ENCODE measurements at regions not wholly inside any gene's neighbourhood (a gene's known extent, or its start where the extent isn't known, plus 50 kb on each side); places are given as distances from the start of the nearest gene placed in this dataset.

- Histone ChIP-seq H3K9me1 (replicated peaks; ENCODE audit: control insufficient read depth, extremely low read depth, insufficient read depth, low read length) (no peaks in the 10 kb centered on the region), H3K79me2 (ENCODE audit: control insufficient read depth, insufficient read depth, low read length) (no peaks in the 10 kb centered on the region), H3K27me3 (ENCODE audit: control insufficient read depth in 2 of 2, insufficient read depth in 2 of 2, low read length in 2 of 2) (no peaks in the 10 kb centered on the region), H3K4me1 (ENCODE audit: control insufficient read depth, extremely low read depth, insufficient read depth, low read length) (peaks cover 23% of the 10 kb centered on the region), H3K27ac (ENCODE audit: insufficient read depth, low read depth, low read length) (no peak overlapping the region), H3K9ac (replicated peaks; ENCODE audit: extremely low read depth, insufficient read depth, low read length) (no peak overlapping the region), H3K4me2 (ENCODE audit: insufficient read depth, low read length) (no peak overlapping the region), H3K9me3 (replicated peaks; ENCODE audit: control insufficient read depth, insufficient read depth, low read length) (no peaks in the 10 kb centered on the region), H2AFZ (ENCODE audit: low read depth, low read length) (no peak overlapping the region), H3K4me3 (replicated peaks in 1 of 3; ENCODE audit: insufficient read depth in 1 of 3, low read depth in 1 of 3, low read length in 3 of 3) (no peak overlapping the region), H4K20me1 (replicated peaks; ENCODE audit: control insufficient read depth, extremely low read depth, insufficient read depth, low read length) (no peaks in the 10 kb centered on the region), H3K36me3 (ENCODE audit: control insufficient read depth in 2 of 2, extremely low read depth in 1 of 2, insufficient read depth in 2 of 2, low read length in 2 of 2) (no peaks in the 10 kb centered on the region)
- POLR2A ChIA-PET = no interaction called here
- DNase-seq (ENCODE audit: low read depth, low spot score) (no peak), FAIRE-seq (no peak)
- dilution Hi-C loops (cut with MboI; ENCODE audit: extremely low pct_ligation_motif_present, low sequenced_read_pairs) = no loop called here
- CTCF ChIA-PET = interaction anchor here (0.9 to 1.3 kb wide), 3 partner anchors 8 to 12 kb away, joined by 3 read pairs; no protein-coding TSS in a partner anchor
- no TSS peak for BruUV-seq (replicated peaks)
- TF ChIP-seq, protein P1, sequence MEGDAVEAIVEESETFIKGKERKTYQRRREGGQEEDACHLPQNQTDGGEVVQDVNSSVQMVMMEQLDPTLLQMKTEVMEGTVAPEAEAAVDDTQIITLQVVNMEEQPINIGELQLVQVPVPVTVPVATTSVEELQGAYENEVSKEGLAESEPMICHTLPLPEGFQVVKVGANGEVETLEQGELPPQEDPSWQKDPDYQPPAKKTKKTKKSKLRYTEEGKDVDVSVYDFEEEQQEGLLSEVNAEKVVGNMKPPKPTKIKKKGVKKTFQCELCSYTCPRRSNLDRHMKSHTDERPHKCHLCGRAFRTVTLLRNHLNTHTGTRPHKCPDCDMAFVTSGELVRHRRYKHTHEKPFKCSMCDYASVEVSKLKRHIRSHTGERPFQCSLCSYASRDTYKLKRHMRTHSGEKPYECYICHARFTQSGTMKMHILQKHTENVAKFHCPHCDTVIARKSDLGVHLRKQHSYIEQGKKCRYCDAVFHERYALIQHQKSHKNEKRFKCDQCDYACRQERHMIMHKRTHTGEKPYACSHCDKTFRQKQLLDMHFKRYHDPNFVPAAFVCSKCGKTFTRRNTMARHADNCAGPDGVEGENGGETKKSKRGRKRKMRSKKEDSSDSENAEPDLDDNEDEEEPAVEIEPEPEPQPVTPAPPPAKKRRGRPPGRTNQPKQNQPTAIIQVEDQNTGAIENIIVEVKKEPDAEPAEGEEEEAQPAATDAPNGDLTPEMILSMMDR (IDR thresholded peaks at IDR 0.05; ENCODE audit: extremely low read depth in 1 of 2, insufficient read depth in 1 of 2, low read depth in 1 of 2, low read length in 2 of 2) = no peak
- TF ChIP-seq MYC (IDR thresholded peaks at IDR 0.05; ENCODE audit: low read depth, low read length) (no peak), FOS (IDR thresholded peaks at IDR 0.05; ENCODE audit: borderline replicate concordance, insufficient read depth, low read length) (no peak), POLR2AphosphoS5 (IDR thresholded peaks at IDR 0.05; ENCODE audit: insufficient read depth, low read depth, low read length) (no peak), POLR2A (IDR thresholded peaks at IDR 0.05; ENCODE audit: low read depth, low read length) (no peak), EZH2 (IDR thresholded peaks at IDR 0.05; ENCODE audit: borderline replicate concordance, low read depth, low read length, severe bottlenecking) (no peak), GATA2 (IDR thresholded peaks at IDR 0.05; ENCODE audit: insufficient read depth, insufficient read length, low read depth, low read length) (no peak), JUN (IDR thresholded peaks at IDR 0.05; ENCODE audit: borderline replicate concordance, insufficient read depth, insufficient read length, low read depth) (no peak), MAX (IDR thresholded peaks at IDR 0.05; ENCODE audit: insufficient read depth, insufficient read length) (no peak)
- intact Hi-C loops (cut with micrococcal nuclease) = no loop called here
These were observed 802.7 kb downstream of the METTL15 start for GRCh38 chr11:28910926-28911325.
